H9 (cell line): ENCODE measurements at regions not wholly inside any gene's neighbourhood (a gene's known extent, or its start where the extent isn't known, plus 50 kb on each side); places are given as distances from the start of the nearest gene placed in this dataset.

Experiments
- DNase-seq: peaks from one replicate; pipeline ENCODE4 v3.0.0-alpha.2; 2017
- H2AFZ ChIP-seq: one replicate; pipeline ENCODE4 v1.6.1; 2013; ENCODE audit warnings: mild to moderate bottlenecking, low read length, control low read depth, moderate library complexity
- H2AK5ac ChIP-seq: 2 replicates; pipeline ENCODE4 v1.6.1; 2013; ENCODE audit warnings: low read length, control low read depth, mixed read lengths; ENCODE audit not compliant: insufficient read length
- H2BK120ac ChIP-seq: one replicate; pipeline ENCODE4 v1.6.1; 2013; ENCODE audit warnings: low read depth, mild to moderate bottlenecking, low read length, control low read depth, inconsistent platforms; ENCODE audit not compliant: poor library complexity, severe bottlenecking
- H2BK12ac ChIP-seq: 2 replicates; pipeline ENCODE4 v1.6.1; 2013; ENCODE audit warnings: low read length, control low read depth, mixed read lengths, low read depth; ENCODE audit not compliant: insufficient read length
- H2BK15ac ChIP-seq: 2 replicates; pipeline ENCODE4 v1.6.1; 2013; ENCODE audit warnings: low read depth, low read length, control low read depth
- H2BK20ac ChIP-seq: one replicate; pipeline ENCODE4 v1.6.1; 2013; ENCODE audit warnings: low read depth, mild to moderate bottlenecking, low read length, control low read depth, inconsistent platforms; ENCODE audit not compliant: poor library complexity, severe bottlenecking
- H2BK5ac ChIP-seq: 2 replicates; pipeline ENCODE4 v1.6.1; 2013; ENCODE audit warnings: low read length, control low read depth, mixed read lengths; ENCODE audit not compliant: insufficient read length
- H3K14ac ChIP-seq: 2 replicates; pipeline ENCODE4 v1.6.1; 2013; ENCODE audit warnings: low read length, control low read depth; ENCODE audit not compliant: insufficient read depth
- H3K18ac ChIP-seq: 2 replicates; pipeline ENCODE4 v1.6.1; 2013; ENCODE audit warnings: low read depth, mild to moderate bottlenecking, mixed read lengths, low read length, control low read depth; ENCODE audit not compliant: insufficient read length
- H3K23ac ChIP-seq: 2 replicates; pipeline ENCODE4 v1.6.1; 2013; ENCODE audit warnings: low read length, control low read depth, mixed read lengths, low read depth; ENCODE audit not compliant: insufficient read length
- H3K23me2 ChIP-seq: 2 replicates; pipeline ENCODE4 v1.6.1; 2013; ENCODE audit warnings: low read depth, mild to moderate bottlenecking, mixed read lengths, low read length, control low read depth; ENCODE audit not compliant: insufficient read length, poor library complexity, severe bottlenecking
- H3K27ac ChIP-seq: 2 replicates; pipeline ENCODE4 v1.5.1; 2013; ENCODE audit warnings: low read length, control low read depth, mixed read lengths, low read depth; ENCODE audit not compliant: insufficient read length
- H3K27me3 ChIP-seq: 2 replicates; pipeline ENCODE4 v1.6.1; 2013; ENCODE audit warnings: low read length, control low read depth, inconsistent platforms; ENCODE audit not compliant: insufficient read depth
- H3K4ac ChIP-seq: 2 replicates; pipeline ENCODE4 v1.6.1; 2013; ENCODE audit warnings: low read depth, mild to moderate bottlenecking, control low read depth, inconsistent platforms, low read length, moderate library complexity
- H3K4me1 ChIP-seq: 2 replicates; pipeline ENCODE4 v1.6.1; 2013; ENCODE audit warnings: low read length, control low read depth, inconsistent platforms; ENCODE audit not compliant: insufficient read depth
- H3K4me2 ChIP-seq: 2 replicates; pipeline ENCODE4 v1.6.1; 2013; ENCODE audit warnings: low read length, control low read depth, mixed read lengths; ENCODE audit not compliant: insufficient read length, insufficient read depth
- H3K56ac ChIP-seq: 2 replicates; pipeline ENCODE4 v1.6.1; 2013; ENCODE audit warnings: low read depth, mild to moderate bottlenecking, mixed read lengths, low read length, control low read depth; ENCODE audit not compliant: insufficient read length
- H3K79me1 ChIP-seq: 2 replicates; pipeline ENCODE4 v1.6.1; 2013; ENCODE audit warnings: low read depth, mild to moderate bottlenecking, moderate library complexity, low read length, control low read depth, inconsistent platforms; ENCODE audit not compliant: insufficient read depth, poor library complexity, severe bottlenecking
- H3K79me2 ChIP-seq: 2 replicates; pipeline ENCODE4 v1.6.1; 2013; ENCODE audit warnings: low read length, control low read depth, inconsistent platforms; ENCODE audit not compliant: insufficient read depth
- H3K9ac ChIP-seq: 2 replicates; pipeline ENCODE4 v1.6.1; 2013; ENCODE audit warnings: low read length, control low read depth, mixed read lengths; ENCODE audit not compliant: insufficient read length; ENCODE audit errors: extremely low read depth
- H3K9me3 ChIP-seq: one replicate; pipeline ENCODE4 v1.6.1; 2013; ENCODE audit warnings: low read depth, low read length, inconsistent platforms; ENCODE audit not compliant: control insufficient read depth
- H3T11ph ChIP-seq: one replicate; pipeline ENCODE4 v1.6.1; 2013; ENCODE audit warnings: mild to moderate bottlenecking, low read length, control low read depth, inconsistent platforms
- H4K20me1 ChIP-seq: one replicate; pipeline ENCODE4 v1.6.1; 2013; ENCODE audit not compliant: control insufficient read depth, insufficient read length, insufficient read depth
- H4K5ac ChIP-seq: 2 replicates; pipeline ENCODE4 v1.6.1; 2013; ENCODE audit warnings: low read depth, mild to moderate bottlenecking, mixed read lengths, low read length, control low read depth; ENCODE audit not compliant: insufficient read length
- H4K8ac ChIP-seq: replicated peaks from 2 replicates; pipeline ENCODE4 v1.6.1; 2013; ENCODE audit warnings: low read length, control low read depth, mixed read lengths, low read depth; ENCODE audit not compliant: insufficient read length
- H4K91ac ChIP-seq: 2 replicates; pipeline ENCODE4 v1.6.1; 2013; ENCODE audit warnings: low read depth, mild to moderate bottlenecking, moderate library complexity, mixed read lengths, low read length, control low read depth; ENCODE audit not compliant: insufficient read length
- H3K27ac Mint-ChIP-seq, 3 experiments: 2 replicates in 2 of 3; 3 replicates in 1 of 3; pipeline ENCODE4 v1.8.0; 2020 to 2021; ENCODE audit warnings: mixed read lengths in 3 of 3, mild to moderate bottlenecking in 1 of 3, moderate library complexity in 1 of 3
- H3K27me3 Mint-ChIP-seq: 2 replicates; pipeline ENCODE4 v1.8.0; 2021; ENCODE audit warnings: low read depth, mild to moderate bottlenecking, moderate library complexity, mixed read lengths
- H3K36me3 Mint-ChIP-seq, 3 experiments: 2 replicates in 2 of 3; 3 replicates in 1 of 3; pipeline ENCODE4 v1.8.0; 2020 to 2021; ENCODE audit warnings: low read depth in 3 of 3, mixed read lengths in 3 of 3; ENCODE audit not compliant: insufficient read depth in 1 of 3
- H3K4me1 Mint-ChIP-seq, 2 experiments: 2 replicates each; pipeline ENCODE4 v1.8.0; 2020; ENCODE audit warnings: mixed read lengths in 2 of 2
- H3K4me3 Mint-ChIP-seq, 2 experiments: 2 replicates in 1 of 2; 3 replicates in 1 of 2; pipeline ENCODE4 v1.8.0; 2020 to 2021; ENCODE audit warnings: mild to moderate bottlenecking in 2 of 2, mixed read lengths in 2 of 2, moderate library complexity in 1 of 2
- H3K9me3 Mint-ChIP-seq, 2 experiments: 2 replicates in 1 of 2; 3 replicates in 1 of 2; pipeline ENCODE4 v1.8.0; 2020; ENCODE audit warnings: mild to moderate bottlenecking in 2 of 2, mixed read lengths in 2 of 2, moderate library complexity in 1 of 2
- WGBS: extraction: QIAGEN DNeasy Blood & Tissue Kit; methylation state at CpG from one replicate; pipeline ENCODE4 v1.1.7; 2013; ENCODE audit warnings: missing lambda C conversion rate, low lambda C conversion rate, mixed read lengths; ENCODE audit not compliant: insufficient read length; ENCODE audit errors: extremely low coverage; 5-methylcytosine and 5-hydroxymethylcytosine counted together
- TF ChIP-seq, protein P1 (sequence below): fragments of 200-600 bp; sonication (generic); conservative IDR thresholded peaks from 3 replicates; pipeline ENCODE4 v1.8.0; 2021; ENCODE audit warnings: antibody characterized with exemption, mild to moderate bottlenecking

DNA sequence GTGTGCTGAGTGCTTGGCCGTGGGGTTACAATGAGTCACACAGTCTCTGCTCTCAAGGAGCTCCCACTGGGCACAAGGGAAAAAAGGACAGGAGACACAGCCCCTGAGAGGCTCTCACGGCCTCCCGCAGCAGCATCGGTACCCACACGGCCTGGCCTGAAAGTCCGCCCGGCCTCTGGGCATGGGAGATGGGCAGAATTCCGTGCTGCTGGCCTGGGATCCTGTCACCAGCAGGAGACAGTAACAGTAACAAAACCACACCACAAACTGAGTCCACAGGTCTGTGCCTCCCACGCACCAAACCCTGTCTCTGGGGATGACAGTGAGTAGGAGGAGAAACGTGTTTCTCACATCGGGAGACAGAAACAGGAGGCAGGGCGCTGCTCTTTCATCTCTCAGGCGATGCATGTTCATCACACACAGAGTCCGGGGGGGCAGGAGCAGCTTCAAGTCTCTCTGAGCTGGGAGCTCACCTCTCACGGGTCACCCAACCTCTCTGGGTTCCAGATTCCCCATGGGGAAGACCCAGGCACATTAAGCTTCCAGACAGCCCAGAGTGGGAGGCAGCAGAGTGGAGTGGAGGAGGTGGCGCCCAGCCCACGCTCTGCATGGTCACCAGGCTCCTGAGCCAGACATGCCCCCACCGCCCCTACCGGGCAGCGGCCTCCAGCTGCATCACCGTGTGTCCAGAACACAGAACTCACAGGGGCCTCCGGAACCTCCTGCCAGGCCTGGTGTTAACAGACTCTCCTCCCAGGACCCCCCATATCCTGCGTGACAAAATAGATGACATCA, 124.7 kb upstream of the VSTM2B start:
- Histone ChIP-seq H2AK5ac (no peak overlapping the region), H2BK120ac (no peak overlapping the region), H3K27me3 (no peaks in the 10 kb centered on the region), H3K4ac (no peak overlapping the region), H2BK20ac (no peak overlapping the region), H2BK15ac (no peak overlapping the region), H2AFZ (no peak overlapping the region), H3K9ac (no peak overlapping the region), H3K18ac (no peak overlapping the region), H3K23me2 (no peaks in the 10 kb centered on the region), H3K4me2 (no peak overlapping the region), H3K14ac (no peak overlapping the region), H4K91ac (no peak overlapping the region), H3K79me2 (no peaks in the 10 kb centered on the region), H2BK12ac (no peak overlapping the region), H3K27ac (no peak overlapping the region), H3T11ph (no peak overlapping the region), H4K20me1 (no peaks in the 10 kb centered on the region), H3K9me3 (no peaks in the 10 kb centered on the region), H4K5ac (no peak overlapping the region), H3K56ac (no peak overlapping the region), H3K4me1 (no peaks in the 10 kb centered on the region), H3K23ac (no peak overlapping the region), H2BK5ac (no peak overlapping the region), H3K79me1 (no peaks in the 10 kb centered on the region), H4K8ac (no peak overlapping the region)
- H3K9me3 Mint-ChIP-seq: no peaks in the 10 kb centered on the region
- peaks cover 25 to 39% of the 10 kb centered on the region in 2 experiments for H3K4me1 Mint-ChIP-seq
- no peak for DNase-seq
- no CpG with 5 or more reads among the region's 23 CpGs for WGBS
- no peak overlapping the region for H3K27ac Mint-ChIP-seq
- peaks cover 18% of the 10 kb centered on the region for H3K27me3 Mint-ChIP-seq
- no peaks in the 10 kb centered on the region for H3K36me3 Mint-ChIP-seq
- H3K4me3 Mint-ChIP-seq: no peak overlapping the region
- TF ChIP-seq, protein P1, sequence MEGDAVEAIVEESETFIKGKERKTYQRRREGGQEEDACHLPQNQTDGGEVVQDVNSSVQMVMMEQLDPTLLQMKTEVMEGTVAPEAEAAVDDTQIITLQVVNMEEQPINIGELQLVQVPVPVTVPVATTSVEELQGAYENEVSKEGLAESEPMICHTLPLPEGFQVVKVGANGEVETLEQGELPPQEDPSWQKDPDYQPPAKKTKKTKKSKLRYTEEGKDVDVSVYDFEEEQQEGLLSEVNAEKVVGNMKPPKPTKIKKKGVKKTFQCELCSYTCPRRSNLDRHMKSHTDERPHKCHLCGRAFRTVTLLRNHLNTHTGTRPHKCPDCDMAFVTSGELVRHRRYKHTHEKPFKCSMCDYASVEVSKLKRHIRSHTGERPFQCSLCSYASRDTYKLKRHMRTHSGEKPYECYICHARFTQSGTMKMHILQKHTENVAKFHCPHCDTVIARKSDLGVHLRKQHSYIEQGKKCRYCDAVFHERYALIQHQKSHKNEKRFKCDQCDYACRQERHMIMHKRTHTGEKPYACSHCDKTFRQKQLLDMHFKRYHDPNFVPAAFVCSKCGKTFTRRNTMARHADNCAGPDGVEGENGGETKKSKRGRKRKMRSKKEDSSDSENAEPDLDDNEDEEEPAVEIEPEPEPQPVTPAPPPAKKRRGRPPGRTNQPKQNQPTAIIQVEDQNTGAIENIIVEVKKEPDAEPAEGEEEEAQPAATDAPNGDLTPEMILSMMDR: no peak
